ENCODE measurements at regions not wholly inside any gene's neighbourhood (a gene's known extent, or its start where the extent isn't known, plus 50 kb on each side); places are given as distances from the start of the nearest gene placed in this dataset.

GRCh38 chr3:120850381-120851295, 57.4 kb upstream of the STXBP5L start:
- TF ChIP-seq RCOR1 (conservative IDR thresholded peaks at IDR 0.05; ENCODE audit: low read depth, low read length) (no peak), BCL3 (IDR thresholded peaks at IDR 0.05; ENCODE audit: borderline replicate concordance, insufficient read depth, low read depth, low read length, poor library complexity, severe bottlenecking) (no peak), EP300 (IDR thresholded peaks at IDR 0.05; ENCODE audit: borderline replicate concordance in 1 of 2, control insufficient read depth in 1 of 2, low read depth in 2 of 2, low read length in 2 of 2) (no peak), RFX5 (IDR thresholded peaks at IDR 0.05; ENCODE audit: low read depth, low read length) (no peak), HDAC2 (IDR thresholded peaks at IDR 0.05) (no peak), CEBPB (IDR thresholded peaks at IDR 0.05; ENCODE audit: borderline replicate concordance in 1 of 2, low read depth in 2 of 2, low read length in 2 of 2) (no peak), CHD2 (IDR thresholded peaks at IDR 0.05; ENCODE audit: borderline replicate concordance, low read depth, low read length) (no peak), JUNB (IDR thresholded peaks at IDR 0.05) (no peak), EZH2 (IDR thresholded peaks at IDR 0.05; ENCODE audit: borderline replicate concordance, control insufficient read depth, low read depth, low read length) (no peak), JUND (IDR thresholded peaks at IDR 0.05; ENCODE audit: low read depth, low read length) (no peak), NFIC (IDR thresholded peaks at IDR 0.05; ENCODE audit: low read depth, low read length) (no peak), TARDBP (IDR thresholded peaks at IDR 0.05; ENCODE audit: borderline replicate concordance) (no peak)
- TF ChIP-seq, protein P1, sequence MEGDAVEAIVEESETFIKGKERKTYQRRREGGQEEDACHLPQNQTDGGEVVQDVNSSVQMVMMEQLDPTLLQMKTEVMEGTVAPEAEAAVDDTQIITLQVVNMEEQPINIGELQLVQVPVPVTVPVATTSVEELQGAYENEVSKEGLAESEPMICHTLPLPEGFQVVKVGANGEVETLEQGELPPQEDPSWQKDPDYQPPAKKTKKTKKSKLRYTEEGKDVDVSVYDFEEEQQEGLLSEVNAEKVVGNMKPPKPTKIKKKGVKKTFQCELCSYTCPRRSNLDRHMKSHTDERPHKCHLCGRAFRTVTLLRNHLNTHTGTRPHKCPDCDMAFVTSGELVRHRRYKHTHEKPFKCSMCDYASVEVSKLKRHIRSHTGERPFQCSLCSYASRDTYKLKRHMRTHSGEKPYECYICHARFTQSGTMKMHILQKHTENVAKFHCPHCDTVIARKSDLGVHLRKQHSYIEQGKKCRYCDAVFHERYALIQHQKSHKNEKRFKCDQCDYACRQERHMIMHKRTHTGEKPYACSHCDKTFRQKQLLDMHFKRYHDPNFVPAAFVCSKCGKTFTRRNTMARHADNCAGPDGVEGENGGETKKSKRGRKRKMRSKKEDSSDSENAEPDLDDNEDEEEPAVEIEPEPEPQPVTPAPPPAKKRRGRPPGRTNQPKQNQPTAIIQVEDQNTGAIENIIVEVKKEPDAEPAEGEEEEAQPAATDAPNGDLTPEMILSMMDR (IDR thresholded peaks at IDR 0.05 in 2 of 3, conservative IDR thresholded peaks at IDR 0.05 in 1 of 3; ENCODE audit: control insufficient read depth in 2 of 3, extremely low read depth in 1 of 3, insufficient read depth in 1 of 3, low read depth in 3 of 3, low read length in 3 of 3): no peak
- TF ChIP-seq, protein P2, sequence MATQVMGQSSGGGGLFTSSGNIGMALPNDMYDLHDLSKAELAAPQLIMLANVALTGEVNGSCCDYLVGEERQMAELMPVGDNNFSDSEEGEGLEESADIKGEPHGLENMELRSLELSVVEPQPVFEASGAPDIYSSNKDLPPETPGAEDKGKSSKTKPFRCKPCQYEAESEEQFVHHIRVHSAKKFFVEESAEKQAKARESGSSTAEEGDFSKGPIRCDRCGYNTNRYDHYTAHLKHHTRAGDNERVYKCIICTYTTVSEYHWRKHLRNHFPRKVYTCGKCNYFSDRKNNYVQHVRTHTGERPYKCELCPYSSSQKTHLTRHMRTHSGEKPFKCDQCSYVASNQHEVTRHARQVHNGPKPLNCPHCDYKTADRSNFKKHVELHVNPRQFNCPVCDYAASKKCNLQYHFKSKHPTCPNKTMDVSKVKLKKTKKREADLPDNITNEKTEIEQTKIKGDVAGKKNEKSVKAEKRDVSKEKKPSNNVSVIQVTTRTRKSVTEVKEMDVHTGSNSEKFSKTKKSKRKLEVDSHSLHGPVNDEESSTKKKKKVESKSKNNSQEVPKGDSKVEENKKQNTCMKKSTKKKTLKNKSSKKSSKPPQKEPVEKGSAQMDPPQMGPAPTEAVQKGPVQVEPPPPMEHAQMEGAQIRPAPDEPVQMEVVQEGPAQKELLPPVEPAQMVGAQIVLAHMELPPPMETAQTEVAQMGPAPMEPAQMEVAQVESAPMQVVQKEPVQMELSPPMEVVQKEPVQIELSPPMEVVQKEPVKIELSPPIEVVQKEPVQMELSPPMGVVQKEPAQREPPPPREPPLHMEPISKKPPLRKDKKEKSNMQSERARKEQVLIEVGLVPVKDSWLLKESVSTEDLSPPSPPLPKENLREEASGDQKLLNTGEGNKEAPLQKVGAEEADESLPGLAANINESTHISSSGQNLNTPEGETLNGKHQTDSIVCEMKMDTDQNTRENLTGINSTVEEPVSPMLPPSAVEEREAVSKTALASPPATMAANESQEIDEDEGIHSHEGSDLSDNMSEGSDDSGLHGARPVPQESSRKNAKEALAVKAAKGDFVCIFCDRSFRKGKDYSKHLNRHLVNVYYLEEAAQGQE (IDR thresholded peaks at IDR 0.05; ENCODE audit: low read depth, low read length): no peak

All from GM12878 (cell line).